Thyroid gland (tissue), 4 donors: ENCODE measurements at regions not wholly inside any gene's neighbourhood (a gene's known extent, or its start where the extent isn't known, plus 50 kb on each side); places are given as distances from the start of the nearest gene placed in this dataset.

Experiments
- DNase-seq, 2 donors: peaks; one replicate each; pipeline ENCODE4 v3.0.0-alpha.2; 2019
- H3K27ac ChIP-seq, 3 donors: fragments of 200-600 bp; sonication (generic); 1 replicate in 2 of 3; 2 replicates in 1 of 3; pipeline ENCODE4 v1.5.1; 2016 to 2019; ENCODE audit warnings: mild to moderate bottlenecking in 1 of 3, moderate library complexity in 1 of 3
- H3K27me3 ChIP-seq: fragments of 200-600 bp; sonication (generic); one replicate; pipeline ENCODE4 v1.5.1; 2019
- H3K36me3 ChIP-seq, 2 donors: fragments of 200-600 bp; sonication (generic); one replicate each; pipeline ENCODE4 v1.5.1; 2016 to 2019
- H3K4me1 ChIP-seq, 2 donors: fragments of 200-600 bp; sonication (generic); one replicate each; pipeline ENCODE4 v1.5.1; 2017 to 2019
- H3K4me3 ChIP-seq, 3 donors: fragments of 200-600 bp; sonication (generic); replicated peaks in 1 of 3; 1 replicate in 2 of 3; 2 replicates in 1 of 3; pipeline ENCODE4 v1.5.1; 2016; ENCODE audit warnings: mild to moderate bottlenecking in 1 of 3
- H3K9me3 ChIP-seq: fragments of 200-600 bp; sonication (generic); one replicate; pipeline ENCODE4 v1.5.1; 2017
- CTCF ChIP-seq, 6 experiments: fragments of 200-600 bp in 3 of 6; fragments of 450-650 bp in 3 of 6; sonication (generic) in 3 of 6; IDR thresholded peaks; one replicate each; pipeline ENCODE4 v1.5.1; 2016 to 2019; ENCODE audit warnings: antibody characterized with exemption in 6 of 6, mild to moderate bottlenecking in 2 of 6, inconsistent platforms in 1 of 6, moderate library complexity in 1 of 6
- POLR2A ChIP-seq, 2 donors: fragments of 450-650 bp; IDR thresholded peaks; one replicate each; pipeline ENCODE4 v1.6.1; 2017; ENCODE audit warnings: antibody characterized with exemption in 2 of 2, mild to moderate bottlenecking in 2 of 2, moderate library complexity in 1 of 2
- WGBS, 2 donors: methylation state at CpG; one replicate each; pipeline ENCODE4 v1.1.5; 2017; 5-methylcytosine and 5-hydroxymethylcytosine counted together
- intact Hi-C: fragments of 100-400 bp; cut with DNase I; formaldehyde crosslinking; loops from one replicate; pipeline ENCODE4 v1.15.1; 2023

- no peaks in the 10 kb centered on the region for H3K36me3 ChIP-seq
- DNase-seq, result no peak
- no peak overlapping the region for H3K4me3 ChIP-seq
- 82 to 95% methylated on average over 31 to 40 of the region's 50 CpGs for WGBS, 2 donors
- H3K4me1 ChIP-seq, result no peaks in the 10 kb centered on the region
- intact Hi-C loops, result no loop called here
- H3K27me3 ChIP-seq, result no peaks in the 10 kb centered on the region
- no peaks in the 10 kb centered on the region for H3K9me3 ChIP-seq
- H3K27ac ChIP-seq, result no peak overlapping the region
- TF ChIP-seq CTCF (IDR thresholded peaks at IDR 0.05) (no peak), POLR2A (IDR thresholded peaks at IDR 0.05) (no peak)
Measured at GRCh38 chr2:212831671-212832199, 293.1 kb upstream of the ERBB4 start.

DNA sequence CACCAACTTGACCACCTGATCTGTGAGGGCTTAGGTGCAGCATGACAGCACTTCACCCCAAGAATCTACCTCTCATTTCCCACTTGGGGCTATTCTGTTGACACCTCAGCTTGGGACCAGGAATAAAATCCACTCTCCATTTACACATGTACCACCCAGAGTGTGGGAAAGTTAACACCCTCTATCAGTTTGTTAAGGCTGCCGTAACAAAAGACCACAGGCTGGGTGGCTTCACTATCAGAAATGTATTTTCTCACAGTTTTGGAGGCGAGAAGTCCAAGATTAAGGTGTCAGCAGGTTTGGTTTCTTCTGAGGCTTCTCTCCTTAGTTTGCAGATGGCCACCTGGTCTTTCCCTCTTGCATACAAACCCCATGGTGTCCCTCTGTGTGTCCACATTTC is 277.7 kb upstream of the ERBB4 start:
- intact Hi-C loops, result no loop called here
- Histone ChIP-seq H3K27ac (no peak overlapping the region), H3K36me3 (no peaks in the 10 kb centered on the region), H3K4me3 (no peak overlapping the region), H3K9me3 (no peaks in the 10 kb centered on the region), H3K4me1 (no peaks in the 10 kb centered on the region), H3K27me3 (no peaks in the 10 kb centered on the region)
- TF ChIP-seq CTCF (IDR thresholded peaks at IDR 0.05) (no peak), POLR2A (IDR thresholded peaks at IDR 0.05) (no peak)
- 91 to 93% methylated on average over 2 of the region's 2 CpGs for WGBS, 2 donors
- no peak for DNase-seq

DNA sequence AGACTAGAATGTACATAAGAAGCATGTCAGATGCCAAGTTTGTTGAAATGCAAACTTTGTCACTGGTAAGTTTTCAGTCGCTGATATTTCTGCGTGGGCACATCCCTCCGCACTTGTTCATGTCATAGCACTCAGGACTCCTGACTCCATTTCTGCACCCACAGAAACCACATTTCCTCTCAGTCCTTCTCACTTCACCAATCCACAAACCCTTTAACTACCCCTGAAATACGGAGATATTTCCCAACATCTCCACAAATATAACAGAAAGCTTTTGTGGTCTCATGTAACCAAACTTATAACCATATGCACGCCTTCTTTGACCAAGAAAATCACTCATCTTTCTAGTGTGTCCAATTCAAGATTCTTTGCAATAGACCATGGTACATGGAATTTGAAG is 276.9 kb upstream of the ERBB4 start:
- TF ChIP-seq POLR2A (IDR thresholded peaks at IDR 0.05) (no peak), CTCF (IDR thresholded peaks at IDR 0.05) (no peak)
- Histone ChIP-seq H3K4me3 (no peak overlapping the region), H3K9me3 (no peaks in the 10 kb centered on the region), H3K4me1 (no peaks in the 10 kb centered on the region), H3K27me3 (no peaks in the 10 kb centered on the region), H3K36me3 (no peaks in the 10 kb centered on the region), H3K27ac (no peak overlapping the region)
- DNase-seq, result no peak
- intact Hi-C loops, result no loop called here
- WGBS, 2 donors, result 88 to 90% methylated on average over 5 of the region's 5 CpGs

DNA sequence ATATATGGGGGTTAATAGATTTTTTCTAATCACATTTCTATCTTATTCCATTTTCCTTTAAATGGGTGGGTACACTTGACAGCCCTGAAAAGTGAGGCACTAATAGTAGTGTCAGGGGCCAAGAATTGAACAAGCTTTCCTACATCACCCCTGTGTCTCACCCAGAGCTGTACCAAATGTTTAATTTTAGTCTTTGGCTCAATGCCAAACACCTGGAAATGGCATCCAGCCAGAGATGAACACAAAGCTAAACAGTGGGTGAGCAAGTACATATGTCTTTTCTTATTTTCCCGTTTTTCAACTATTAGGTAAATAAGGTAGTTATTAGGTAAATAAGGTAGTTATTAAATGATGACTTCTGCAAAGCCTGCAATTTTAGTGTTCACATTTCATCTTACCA is 276.3 kb upstream of the ERBB4 start:
- TF ChIP-seq CTCF (IDR thresholded peaks at IDR 0.05) (no peak), POLR2A (IDR thresholded peaks at IDR 0.05) (no peak)
- no peaks in the 10 kb centered on the region for H3K4me1 ChIP-seq
- WGBS, 2 donors, result 63 to 75% methylated on average over 1 of the region's 1 CpG
- H3K36me3 ChIP-seq, result no peaks in the 10 kb centered on the region
- no peak overlapping the region for H3K27ac ChIP-seq
- no peak overlapping the region for H3K4me3 ChIP-seq
- no peaks in the 10 kb centered on the region for H3K27me3 ChIP-seq
- no peak for DNase-seq
- no peaks in the 10 kb centered on the region for H3K9me3 ChIP-seq
- intact Hi-C loops, result no loop called here

DNA sequence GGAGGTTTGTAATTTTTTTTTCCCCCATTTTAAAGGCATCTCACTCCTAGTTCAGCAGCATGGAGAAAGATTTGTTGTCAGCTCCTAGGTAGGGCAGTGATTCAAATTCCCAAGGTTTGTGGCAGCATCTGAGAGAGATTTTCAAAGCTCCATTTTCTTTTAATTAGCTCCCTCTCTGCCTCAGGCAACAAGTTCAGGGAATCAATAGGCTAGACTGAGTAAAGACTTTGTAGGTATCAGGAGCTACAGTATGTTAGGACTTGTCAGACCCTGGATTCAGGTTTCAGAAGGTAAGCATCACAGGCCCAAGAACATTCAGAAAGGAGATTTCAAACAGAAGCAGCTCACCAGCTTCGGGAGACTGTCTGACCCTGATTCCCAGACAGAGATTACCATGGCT is 273.3 kb upstream of the ERBB4 start:
- Histone ChIP-seq H3K4me3 (no peak overlapping the region), H3K9me3 (no peaks in the 10 kb centered on the region), H3K36me3 (no peaks in the 10 kb centered on the region), H3K27me3 (no peaks in the 10 kb centered on the region), H3K4me1 (no peaks in the 10 kb centered on the region), H3K27ac (no peak overlapping the region)
- TF ChIP-seq POLR2A (IDR thresholded peaks at IDR 0.05) (no peak), CTCF (IDR thresholded peaks at IDR 0.05) (no peak)
- intact Hi-C loops, result no loop called here
- WGBS, 2 donors, result 50 to 88% methylated on average over 1 of the region's 1 CpG
- DNase-seq, result no peak
